CD4-positive, alpha-beta T cell (primary cell): ENCODE measurements at regions not wholly inside any gene's neighbourhood (a gene's known extent, or its start where the extent isn't known, plus 50 kb on each side); places are given as distances from the start of the nearest gene placed in this dataset.

ENCODE experiments used
- ATAC-seq: fragments of 200-7000 bp; cut with Tn5 transposase; one replicate; pipeline ENCODE4 v1.10.0; 2022; ENCODE audit warnings: mild to moderate bottlenecking; ENCODE audit not compliant: poor library complexity
- CTCF ChIA-PET: fragments of 350-600 bp; sonication (Branson Sonifier 250); formaldehyde crosslinking; loops from one replicate; lab custom pipeline; 2021; ENCODE audit warnings: antibody characterized with exemption, inconsistent platforms; lab: Charles Lee
- POLR2A ChIA-PET: fragments of 350-600 bp; sonication (Branson Sonifier 250); formaldehyde crosslinking; loops from one replicate; lab custom pipeline; 2021; ENCODE audit warnings: antibody characterized with exemption, inconsistent platforms; lab: Charles Lee
- DNase-seq, 14 experiments: peaks; one replicate each; pipeline ENCODE4 v3.0.0-alpha.2; 2013 to 2020; ENCODE audit warnings: mixed read lengths in 2 of 14
- H3K27ac ChIP-seq, 2 donors: one replicate each; pipeline versions ENCODE4 v1.5.1 to v1.7.0; 2013; ENCODE audit warnings: low read length in 2 of 2, low read depth in 1 of 2, mild to moderate bottlenecking in 1 of 2
- H3K27me3 ChIP-seq, 2 experiments: 1 replicate in 1 of 2; 2 replicates in 1 of 2; pipeline versions ENCODE4 v1.6.1 to v1.7.0; 2013; ENCODE audit warnings: low read length in 2 of 2, control low read depth in 1 of 2, mild to moderate bottlenecking in 1 of 2, moderate library complexity in 1 of 2; ENCODE audit not compliant: insufficient read depth in 2 of 2, control insufficient read depth in 1 of 2
- H3K36me3 ChIP-seq: one replicate; pipeline ENCODE4 v1.6.1; 2013; ENCODE audit warnings: low read length, control low read depth; ENCODE audit not compliant: insufficient read depth
- H3K4me1 ChIP-seq: one replicate; pipeline ENCODE4 v1.6.1; 2013; ENCODE audit warnings: low read length, control low read depth; ENCODE audit not compliant: insufficient read depth
- H3K4me3 ChIP-seq: one replicate; pipeline ENCODE4 v1.5.1; 2013; ENCODE audit warnings: mild to moderate bottlenecking, low read length, moderate library complexity
- H3K9me3 ChIP-seq, 2 experiments: 1 replicate in 1 of 2; 2 replicates in 1 of 2; pipeline versions ENCODE4 v1.6.1 to v1.7.0; 2013; ENCODE audit warnings: low read length in 2 of 2, mild to moderate bottlenecking in 2 of 2, control low read depth in 1 of 2, moderate library complexity in 1 of 2; ENCODE audit not compliant: control insufficient read depth in 1 of 2, insufficient read depth in 1 of 2
- H3K27ac Mint-ChIP-seq: one replicate; pipeline ENCODE4 v1.8.0; 2020; ENCODE audit warnings: mixed read lengths
- H3K27me3 Mint-ChIP-seq: one replicate; pipeline ENCODE4 v1.8.0; 2021; ENCODE audit warnings: mixed read lengths
- H3K36me3 Mint-ChIP-seq: one replicate; pipeline ENCODE4 v1.8.0; 2021; ENCODE audit warnings: low read depth, mixed read lengths
- H3K4me1 Mint-ChIP-seq: one replicate; pipeline ENCODE4 v1.8.0; 2021; ENCODE audit warnings: low read depth, mixed read lengths
- H3K4me3 Mint-ChIP-seq: one replicate; pipeline ENCODE4 v1.8.0; 2020; ENCODE audit warnings: mild to moderate bottlenecking, mixed read lengths
- H3K9me3 Mint-ChIP-seq: one replicate; pipeline ENCODE4 v1.8.0; 2020; ENCODE audit warnings: mixed read lengths
- intact Hi-C, 2 experiments: fragments of 100-400 bp; cut with DNase I in 1 of 2; cut with micrococcal nuclease in 1 of 2; formaldehyde crosslinking; loops; one replicate each; pipeline versions ENCODE4 v1.15.1 to v1.9.0; 2023 to 2025; cut with DNase I, micrococcal nuclease
- TF ChIP-seq, protein P1 (sequence below): fragments of 200-600 bp; IDR thresholded peaks from one replicate; pipeline ENCODE4 v1.8.0; 2022; ENCODE audit warnings: antibody characterized with exemption, mild to moderate bottlenecking

DNA sequence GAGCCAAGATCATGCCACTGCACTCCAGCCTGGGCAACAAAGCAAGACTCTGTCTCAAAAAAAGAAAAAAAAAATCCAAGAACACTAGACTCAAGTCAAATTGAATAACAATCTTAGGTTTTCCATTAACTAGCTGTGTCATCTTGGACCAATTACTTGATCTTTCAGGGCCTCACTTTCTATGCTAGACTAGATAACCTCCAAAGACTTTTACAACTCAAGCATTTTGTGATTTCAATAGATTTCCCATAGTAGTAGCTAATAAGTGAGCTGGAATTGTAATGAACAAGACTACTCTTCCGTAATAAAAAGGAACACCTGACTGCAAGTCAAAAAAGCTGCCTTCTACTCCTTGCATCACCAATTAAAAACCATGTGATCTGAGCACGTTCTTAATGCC lies 127.0 kb upstream of the SSTR1 start:
- H3K27me3 Mint-ChIP-seq: no peaks in the 10 kb centered on the region
- intact Hi-C loops: loop anchor here in 1 of 2 experiments (5.0 kb wide), 1 partner anchor 33 kb away; no protein-coding TSS in a partner anchor
- no peak overlapping the region for H3K27ac Mint-ChIP-seq
- H3K9me3 Mint-ChIP-seq: no peaks in the 10 kb centered on the region
- no peak overlapping the region for H3K27ac ChIP-seq
- H3K9me3 ChIP-seq: no peaks in the 10 kb centered on the region
- no peaks in the 10 kb centered on the region for H3K36me3 Mint-ChIP-seq
- H3K4me3 Mint-ChIP-seq: no peak overlapping the region
- CTCF ChIA-PET: no interaction called here
- no peak for ATAC-seq
- H3K4me1 Mint-ChIP-seq: peaks cover 41% of the 10 kb centered on the region
- H3K36me3 ChIP-seq: no peaks in the 10 kb centered on the region
- H3K4me1 ChIP-seq: peaks cover 20% of the 10 kb centered on the region
- TF ChIP-seq, protein P1, sequence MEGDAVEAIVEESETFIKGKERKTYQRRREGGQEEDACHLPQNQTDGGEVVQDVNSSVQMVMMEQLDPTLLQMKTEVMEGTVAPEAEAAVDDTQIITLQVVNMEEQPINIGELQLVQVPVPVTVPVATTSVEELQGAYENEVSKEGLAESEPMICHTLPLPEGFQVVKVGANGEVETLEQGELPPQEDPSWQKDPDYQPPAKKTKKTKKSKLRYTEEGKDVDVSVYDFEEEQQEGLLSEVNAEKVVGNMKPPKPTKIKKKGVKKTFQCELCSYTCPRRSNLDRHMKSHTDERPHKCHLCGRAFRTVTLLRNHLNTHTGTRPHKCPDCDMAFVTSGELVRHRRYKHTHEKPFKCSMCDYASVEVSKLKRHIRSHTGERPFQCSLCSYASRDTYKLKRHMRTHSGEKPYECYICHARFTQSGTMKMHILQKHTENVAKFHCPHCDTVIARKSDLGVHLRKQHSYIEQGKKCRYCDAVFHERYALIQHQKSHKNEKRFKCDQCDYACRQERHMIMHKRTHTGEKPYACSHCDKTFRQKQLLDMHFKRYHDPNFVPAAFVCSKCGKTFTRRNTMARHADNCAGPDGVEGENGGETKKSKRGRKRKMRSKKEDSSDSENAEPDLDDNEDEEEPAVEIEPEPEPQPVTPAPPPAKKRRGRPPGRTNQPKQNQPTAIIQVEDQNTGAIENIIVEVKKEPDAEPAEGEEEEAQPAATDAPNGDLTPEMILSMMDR: no peak
- H3K27me3 ChIP-seq: no peaks in the 10 kb centered on the region
- no peak for DNase-seq
- H3K4me3 ChIP-seq: no peak overlapping the region
- POLR2A ChIA-PET: no interaction called here

DNA sequence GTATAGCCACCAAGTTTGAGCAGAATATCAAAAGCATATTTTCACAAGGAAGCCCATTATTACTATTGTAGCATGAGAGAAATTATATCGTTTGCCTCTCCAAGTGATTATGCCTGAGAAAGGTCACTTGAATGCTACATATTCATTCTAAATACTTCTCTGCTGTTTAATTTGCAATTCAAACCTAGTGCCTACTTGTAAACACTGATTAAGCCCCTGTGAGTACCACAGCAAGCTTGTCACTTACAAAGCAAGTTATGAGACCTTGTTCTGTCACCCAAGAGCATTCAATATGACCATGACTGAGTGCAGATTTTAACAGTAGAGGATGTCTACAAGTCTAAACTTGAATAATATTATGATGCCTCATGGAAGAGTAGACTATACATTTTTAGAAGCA lies 124.7 kb upstream of the SSTR1 start:
- H3K4me1 Mint-ChIP-seq: peaks cover 26% of the 10 kb centered on the region

DNA sequence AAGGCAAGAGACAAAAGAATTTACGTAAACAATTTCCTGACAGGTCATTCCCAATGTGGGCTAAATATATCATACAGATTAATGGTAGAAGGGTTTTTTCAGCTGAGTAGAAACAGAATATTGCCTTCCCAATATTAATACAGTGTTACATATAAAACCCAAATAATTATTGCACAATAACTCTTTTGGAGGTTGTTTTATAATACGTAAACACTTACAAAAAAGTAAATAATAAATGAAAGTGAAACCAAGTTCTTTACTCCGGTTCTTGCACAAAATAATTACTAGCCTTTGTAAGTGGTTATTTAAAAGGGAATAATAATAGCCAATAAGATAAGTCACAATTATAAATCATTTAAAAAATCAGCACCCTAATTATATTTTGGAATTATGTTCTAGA lies 118.6 kb upstream of the SSTR1 start:
- Histone ChIP-seq H3K9me3 (peaks cover 3 to 9% of the 10 kb centered on the region in 2 experiments), H3K4me1 (peaks cover 15% of the 10 kb centered on the region), H3K27ac (no peak overlapping the region), H3K27me3 (no peaks in the 10 kb centered on the region), H3K36me3 (no peaks in the 10 kb centered on the region), H3K4me3 (peak overlapping the region; percentile 44)
- H3K36me3 Mint-ChIP-seq: peaks cover 6% of the 10 kb centered on the region
- H3K9me3 Mint-ChIP-seq: peaks cover 13% of the 10 kb centered on the region
- ChIA-PET POLR2A (no interaction called here), CTCF (no interaction called here)
- DNase-seq (peak in 1 of 14 experiments; percentile 56), ATAC-seq (no peak)
- H3K4me3 Mint-ChIP-seq: no peak overlapping the region
- H3K27me3 Mint-ChIP-seq: no peaks in the 10 kb centered on the region
- H3K27ac Mint-ChIP-seq: no peak overlapping the region
- intact Hi-C loops: no loop called here
- no peaks in the 10 kb centered on the region for H3K4me1 Mint-ChIP-seq
- TF ChIP-seq, protein P1: no peak

More for the DNA sequence above, 124.7 kb upstream of the SSTR1 start:
- H3K27me3 Mint-ChIP-seq: no peaks in the 10 kb centered on the region
- H3K4me3 Mint-ChIP-seq: no peak overlapping the region
- no peak overlapping the region for H3K27ac Mint-ChIP-seq
- TF ChIP-seq, protein P1: no peak
- Histone ChIP-seq H3K4me3 (no peak overlapping the region), H3K4me1 (peaks cover 15% of the 10 kb centered on the region), H3K27me3 (no peaks in the 10 kb centered on the region), H3K36me3 (no peaks in the 10 kb centered on the region), H3K9me3 (no peaks in the 10 kb centered on the region), H3K27ac (no peak overlapping the region)
- DNase-seq (no peak), ATAC-seq (no peak)
- no peaks in the 10 kb centered on the region for H3K36me3 Mint-ChIP-seq
- ChIA-PET CTCF (no interaction called here), POLR2A (no interaction called here)
- intact Hi-C loops: loop anchor here in 1 of 2 experiments (5.0 kb wide), 1 partner anchor 36 kb away; no protein-coding TSS in a partner anchor
- no peaks in the 10 kb centered on the region for H3K9me3 Mint-ChIP-seq
